Breast epithelium (tissue), 3 donors: ENCODE measurements at regions not wholly inside any gene's neighbourhood (a gene's known extent, or its start where the extent isn't known, plus 50 kb on each side); places are given as distances from the start of the nearest gene placed in this dataset.

Experiments used
- POLR2AphosphoS5 ChIP-seq, 3 donors: sonication (generic); formaldehyde crosslinking; IDR thresholded peaks; one replicate each; pipeline ENCODE4 v1.6.1; 2017; ENCODE audit warnings: antibody characterized with exemption in 3 of 3
- TF ChIP-seq, protein P1 (sequence below), 3 donors: fragments of 450-650 bp; IDR thresholded peaks; one replicate each; pipeline ENCODE4 v1.5.1; 2016 to 2017; ENCODE audit warnings: antibody characterized with exemption in 3 of 3, mild to moderate bottlenecking in 3 of 3, moderate library complexity in 3 of 3

DNA sequence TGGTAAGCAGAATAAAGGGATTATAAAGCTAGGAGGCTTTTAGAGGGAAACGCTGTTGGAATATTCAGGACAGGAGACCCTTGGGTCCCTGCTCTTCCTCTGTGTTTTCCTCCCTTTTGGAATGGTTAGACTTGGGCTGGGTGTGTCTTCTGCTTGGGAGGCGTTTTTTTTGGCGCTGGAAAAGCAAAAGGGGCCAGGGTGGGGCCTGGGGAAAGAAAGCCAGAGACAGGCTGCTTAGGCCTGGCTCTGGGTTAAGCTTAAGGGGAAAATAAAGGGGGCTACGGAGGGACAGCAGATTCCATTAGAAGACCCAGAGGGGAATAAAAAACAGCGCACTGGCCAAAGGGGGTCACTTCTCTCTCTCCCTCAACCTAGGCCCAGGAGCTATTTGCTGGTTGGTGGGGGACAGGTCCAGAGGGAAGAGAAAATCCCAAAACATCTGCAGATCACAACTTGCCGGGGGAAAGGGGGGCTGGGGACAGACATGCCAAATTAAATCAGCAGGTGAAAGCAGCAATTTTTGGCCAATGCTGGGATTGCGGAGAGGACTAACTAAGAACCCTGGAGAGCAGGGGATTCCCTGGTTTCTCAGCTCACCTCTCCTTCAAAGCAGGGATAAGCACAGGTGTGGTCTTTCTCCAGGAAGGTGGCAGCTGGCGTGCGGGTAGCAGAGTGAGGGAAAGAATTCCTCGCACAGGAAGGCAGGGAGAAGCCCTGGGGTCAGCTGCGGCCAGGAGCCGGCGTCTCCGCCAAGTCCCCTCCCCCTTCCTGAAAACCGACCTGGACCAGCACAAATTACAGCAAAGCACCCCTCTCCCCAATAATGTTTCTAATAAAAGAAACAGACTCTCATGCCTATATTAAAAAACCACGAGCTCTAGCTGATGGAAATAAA is 82.2 kb upstream of the AK4 start:
- TF ChIP-seq, protein P1, sequence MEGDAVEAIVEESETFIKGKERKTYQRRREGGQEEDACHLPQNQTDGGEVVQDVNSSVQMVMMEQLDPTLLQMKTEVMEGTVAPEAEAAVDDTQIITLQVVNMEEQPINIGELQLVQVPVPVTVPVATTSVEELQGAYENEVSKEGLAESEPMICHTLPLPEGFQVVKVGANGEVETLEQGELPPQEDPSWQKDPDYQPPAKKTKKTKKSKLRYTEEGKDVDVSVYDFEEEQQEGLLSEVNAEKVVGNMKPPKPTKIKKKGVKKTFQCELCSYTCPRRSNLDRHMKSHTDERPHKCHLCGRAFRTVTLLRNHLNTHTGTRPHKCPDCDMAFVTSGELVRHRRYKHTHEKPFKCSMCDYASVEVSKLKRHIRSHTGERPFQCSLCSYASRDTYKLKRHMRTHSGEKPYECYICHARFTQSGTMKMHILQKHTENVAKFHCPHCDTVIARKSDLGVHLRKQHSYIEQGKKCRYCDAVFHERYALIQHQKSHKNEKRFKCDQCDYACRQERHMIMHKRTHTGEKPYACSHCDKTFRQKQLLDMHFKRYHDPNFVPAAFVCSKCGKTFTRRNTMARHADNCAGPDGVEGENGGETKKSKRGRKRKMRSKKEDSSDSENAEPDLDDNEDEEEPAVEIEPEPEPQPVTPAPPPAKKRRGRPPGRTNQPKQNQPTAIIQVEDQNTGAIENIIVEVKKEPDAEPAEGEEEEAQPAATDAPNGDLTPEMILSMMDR (IDR thresholded peaks at IDR 0.05): no peak
- TF ChIP-seq POLR2AphosphoS5 (IDR thresholded peaks at IDR 0.05): no peak
